Endothelial cell of umbilical vein (primary cell): ENCODE measurements at regions not wholly inside any gene's neighbourhood (a gene's known extent, or its start where the extent isn't known, plus 50 kb on each side); places are given as distances from the start of the nearest gene placed in this dataset.

Experiments used
- BruUV-seq: library from RNA; stranded (reverse); fragments of 400-500 nt; replicated peaks from 2 replicates; lab custom pipeline; 2021; lab: Mats Ljungman, UMichigan
- CTCF ChIA-PET: fragments of 300-600, 350-600 bp; sonication (Branson Sonifier 250); formaldehyde crosslinking; loops from one replicate; lab custom pipeline; 2021; ENCODE audit warnings: antibody characterized with exemption, inconsistent platforms; lab: Charles Lee
- POLR2A ChIA-PET: fragments of 300-600, 350-600 bp; sonication (Branson Sonifier 250); formaldehyde crosslinking; loops from one replicate; lab custom pipeline; 2021; ENCODE audit warnings: antibody characterized with exemption, inconsistent platforms; lab: Charles Lee
- DNase-seq: peaks from one replicate; pipeline ENCODE4 v3.0.0-alpha.2; 2011; ENCODE audit warnings: low read depth, low spot score
- FAIRE-seq: peaks from 2 replicates; lab custom pipeline; 2011; peaks lifted over from hg19 to GRCh38; lab: Jason Lieb, UNC
- H2AFZ ChIP-seq: 2 replicates; pipeline ENCODE4 v1.6.0; 2012; ENCODE audit warnings: low read depth, low read length, control low read depth, inconsistent platforms
- H3K27ac ChIP-seq: 2 replicates; pipeline ENCODE4 v1.5.1; 2011; ENCODE audit warnings: low read depth, mild to moderate bottlenecking, control low read depth, low read length, moderate library complexity; ENCODE audit not compliant: insufficient read depth
- H3K27me3 ChIP-seq, 2 experiments: 2 replicates each; pipeline versions ENCODE4 v1.6.0 to v1.6.1; 2011; ENCODE audit warnings: low read length in 2 of 2, mixed read lengths in 1 of 2; ENCODE audit not compliant: control insufficient read depth in 2 of 2, insufficient read depth in 2 of 2
- H3K36me3 ChIP-seq, 2 experiments: 2 replicates in 1 of 2; 3 replicates in 1 of 2; pipeline ENCODE4 v1.5.1; 2011; ENCODE audit warnings: low read length in 2 of 2, mild to moderate bottlenecking in 1 of 2, moderate library complexity in 1 of 2; ENCODE audit not compliant: control insufficient read depth in 2 of 2, insufficient read depth in 2 of 2; ENCODE audit errors: extremely low read depth in 1 of 2
- H3K4me1 ChIP-seq: 3 replicates; pipeline ENCODE4 v1.5.1; 2011; ENCODE audit warnings: mild to moderate bottlenecking, low read length; ENCODE audit not compliant: control insufficient read depth, insufficient read depth; ENCODE audit errors: extremely low read depth
- H3K4me2 ChIP-seq: 2 replicates; pipeline ENCODE4 v1.6.1; 2011; ENCODE audit warnings: low read length, control low read depth, mixed read lengths; ENCODE audit not compliant: insufficient read depth
- H3K4me3 ChIP-seq, 3 experiments: fragments of 200-600 bp in 1 of 3; sonication (generic), shearing (Covaris generic) in 1 of 3; replicated peaks in 1 of 3; 2 replicates each; pipeline ENCODE4 v1.5.1; 2011 to 2016; ENCODE audit warnings: control low read depth in 3 of 3, low read length in 3 of 3, mild to moderate bottlenecking in 2 of 3, inconsistent platforms in 1 of 3, low read depth in 1 of 3, moderate library complexity in 1 of 3; ENCODE audit not compliant: insufficient read depth in 1 of 3
- H3K79me2 ChIP-seq: 2 replicates; pipeline ENCODE4 v1.6.0; 2012; ENCODE audit warnings: low read length, inconsistent platforms; ENCODE audit not compliant: control insufficient read depth, insufficient read depth
- H3K9ac ChIP-seq: replicated peaks from 2 replicates; pipeline ENCODE3; 2011; ENCODE audit warnings: low read length, control low read depth; ENCODE audit not compliant: insufficient read depth; ENCODE audit errors: extremely low read depth
- H3K9me1 ChIP-seq: replicated peaks from 3 replicates; pipeline ENCODE4 v1.6.0; 2011; ENCODE audit warnings: mild to moderate bottlenecking, low read length; ENCODE audit not compliant: control insufficient read depth, insufficient read depth; ENCODE audit errors: extremely low read depth
- H3K9me3 ChIP-seq: replicated peaks from 2 replicates; pipeline ENCODE4 v1.5.1; 2012; ENCODE audit warnings: low read length, inconsistent platforms; ENCODE audit not compliant: control insufficient read depth, insufficient read depth
- H4K20me1 ChIP-seq: replicated peaks from 2 replicates; pipeline ENCODE3; 2011; ENCODE audit warnings: mild to moderate bottlenecking, low read length; ENCODE audit not compliant: control insufficient read depth, insufficient read depth; ENCODE audit errors: extremely low read depth
- EZH2 ChIP-seq: IDR thresholded peaks from 2 replicates; pipeline ENCODE4 v1.6.1; 2012; ENCODE audit warnings: borderline replicate concordance, low read depth, mild to moderate bottlenecking, moderate library complexity, low read length, inconsistent platforms; ENCODE audit not compliant: severe bottlenecking
- FOS ChIP-seq: IDR thresholded peaks from 2 replicates; pipeline ENCODE4 v1.6.1; 2011; ENCODE audit warnings: mild to moderate bottlenecking, low read length, moderate library complexity, borderline replicate concordance; ENCODE audit not compliant: insufficient read depth
- GATA2 ChIP-seq: IDR thresholded peaks from 2 replicates; pipeline ENCODE4 v1.7.0; 2011; ENCODE audit warnings: low read depth, mild to moderate bottlenecking, moderate library complexity, mixed read lengths, low read length; ENCODE audit not compliant: insufficient read length, insufficient read depth
- JUN ChIP-seq: IDR thresholded peaks from 2 replicates; pipeline ENCODE4 v1.6.1; 2011; ENCODE audit warnings: borderline replicate concordance, low read depth; ENCODE audit not compliant: insufficient read length, insufficient read depth
- MYC ChIP-seq: IDR thresholded peaks from one replicate; pipeline ENCODE4 v1.6.1; 2011; ENCODE audit warnings: mild to moderate bottlenecking, low read depth, low read length
- POLR2A ChIP-seq: IDR thresholded peaks from 2 replicates; pipeline ENCODE4 v1.6.1; 2012; ENCODE audit warnings: low read depth, mild to moderate bottlenecking, control low read depth, low read length
- POLR2AphosphoS5 ChIP-seq: IDR thresholded peaks from 2 replicates; pipeline ENCODE4 v1.6.1; 2012; ENCODE audit warnings: low read depth, mild to moderate bottlenecking, control low read depth, low read length, moderate library complexity; ENCODE audit not compliant: insufficient read depth
- dilution Hi-C: fragments of 300-500 bp; cut with MboI; formaldehyde crosslinking; loops from one replicate; pipeline ENCODE4 v1.15.0; 2019; ENCODE audit warnings: low sequenced_read_pairs; ENCODE audit not compliant: extremely low pct_ligation_motif_present
- intact Hi-C: fragments of 100-400 bp; cut with micrococcal nuclease; formaldehyde crosslinking; loops from one replicate; pipeline ENCODE4 v1.10.0; 2022
- TF ChIP-seq, protein P1 (sequence below), 2 donors: IDR thresholded peaks; 1 replicate in 1 of 2; 2 replicates in 1 of 2; pipeline ENCODE4 v1.5.1; 2011; ENCODE audit warnings: low read length in 2 of 2, mild to moderate bottlenecking in 2 of 2, moderate library complexity in 2 of 2, control low read depth in 1 of 2, inconsistent platforms in 1 of 2, low read depth in 1 of 2; ENCODE audit not compliant: insufficient read depth in 1 of 2; ENCODE audit errors: extremely low read depth in 1 of 2
- TF ChIP-seq, protein P2 (sequence below): IDR thresholded peaks from 2 replicates; pipeline ENCODE4 v1.6.1; 2011; ENCODE audit not compliant: insufficient read depth, insufficient read length

- Histone ChIP-seq H3K9me1 (no peaks in the 10 kb centered on the region), H3K4me1 (no peaks in the 10 kb centered on the region), H3K27ac (no peak overlapping the region), H3K79me2 (no peaks in the 10 kb centered on the region), H3K27me3 (no peaks in the 10 kb centered on the region), H4K20me1 (no peaks in the 10 kb centered on the region), H3K9ac (no peak overlapping the region), H3K4me2 (no peak overlapping the region), H3K9me3 (no peaks in the 10 kb centered on the region), H3K36me3 (no peaks in the 10 kb centered on the region), H3K4me3 (no peak overlapping the region), H2AFZ (no peak overlapping the region)
- POLR2A ChIA-PET: no interaction called here
- intact Hi-C loops (no loop called here), dilution Hi-C loops (no loop called here)
- no peak for FAIRE-seq
- TF ChIP-seq MYC: no peak
- TF ChIP-seq GATA2: no peak
- TF ChIP-seq, protein P1, sequence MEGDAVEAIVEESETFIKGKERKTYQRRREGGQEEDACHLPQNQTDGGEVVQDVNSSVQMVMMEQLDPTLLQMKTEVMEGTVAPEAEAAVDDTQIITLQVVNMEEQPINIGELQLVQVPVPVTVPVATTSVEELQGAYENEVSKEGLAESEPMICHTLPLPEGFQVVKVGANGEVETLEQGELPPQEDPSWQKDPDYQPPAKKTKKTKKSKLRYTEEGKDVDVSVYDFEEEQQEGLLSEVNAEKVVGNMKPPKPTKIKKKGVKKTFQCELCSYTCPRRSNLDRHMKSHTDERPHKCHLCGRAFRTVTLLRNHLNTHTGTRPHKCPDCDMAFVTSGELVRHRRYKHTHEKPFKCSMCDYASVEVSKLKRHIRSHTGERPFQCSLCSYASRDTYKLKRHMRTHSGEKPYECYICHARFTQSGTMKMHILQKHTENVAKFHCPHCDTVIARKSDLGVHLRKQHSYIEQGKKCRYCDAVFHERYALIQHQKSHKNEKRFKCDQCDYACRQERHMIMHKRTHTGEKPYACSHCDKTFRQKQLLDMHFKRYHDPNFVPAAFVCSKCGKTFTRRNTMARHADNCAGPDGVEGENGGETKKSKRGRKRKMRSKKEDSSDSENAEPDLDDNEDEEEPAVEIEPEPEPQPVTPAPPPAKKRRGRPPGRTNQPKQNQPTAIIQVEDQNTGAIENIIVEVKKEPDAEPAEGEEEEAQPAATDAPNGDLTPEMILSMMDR (IDR thresholded peaks at IDR 0.05; ENCODE audit: extremely low read depth in 1 of 2, insufficient read depth in 1 of 2, low read depth in 1 of 2, low read length in 2 of 2): no peak
- no peak for TF ChIP-seq FOS
- TF ChIP-seq JUN: no peak
- no peak for TF ChIP-seq EZH2
- TF ChIP-seq POLR2AphosphoS5: no peak
- TF ChIP-seq, protein P2, sequence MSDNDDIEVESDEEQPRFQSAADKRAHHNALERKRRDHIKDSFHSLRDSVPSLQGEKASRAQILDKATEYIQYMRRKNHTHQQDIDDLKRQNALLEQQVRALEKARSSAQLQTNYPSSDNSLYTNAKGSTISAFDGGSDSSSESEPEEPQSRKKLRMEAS: no peak
- no peak for TF ChIP-seq POLR2A
- CTCF ChIA-PET: no interaction called here
- BruUV-seq: no TSS peak
- no peak for DNase-seq
Measured at GRCh38 chr3:95750097-95750496, 1064.3 kb upstream of the EPHA6 start.
